ENCODE measurements at regions not wholly inside any gene's neighbourhood (a gene's known extent, or its start where the extent isn't known, plus 50 kb on each side); places are given as distances from the start of the nearest gene placed in this dataset.
A peak's percentile ranks its signal among the peaks of the same experiment; 100 is the strongest.

- TF ChIP-seq CTCF (IDR thresholded peaks at IDR 0.05) (no peak), POLR2A (IDR thresholded peaks at IDR 0.05) (no peak), POLR2AphosphoS5 (IDR thresholded peaks at IDR 0.05; ENCODE audit: insufficient read depth in 1 of 2, low read depth in 1 of 2) (peak in 1 of 2 donors; percentile 54)
Observed at GRCh38 chr1:59204001-59204400, 92.9 kb upstream of the FGGY start.
